HG03469 (cell line): ENCODE measurements at regions not wholly inside any gene's neighbourhood (a gene's known extent, or its start where the extent isn't known, plus 50 kb on each side); places are given as distances from the start of the nearest gene placed in this dataset.
"Not testable (repeated sequence)": the region's sequence is repeated elsewhere in the genome, so short reads cannot be mapped to it uniquely, and the experiment has no call there.

Experiments
- ATAC-seq: cut with Tn5 transposase; IDR thresholded peaks from one replicate; pipeline ENCODE4 v1.9.1; 2021; ENCODE audit warnings: mild to moderate bottlenecking, moderate library complexity, moderate number of reproducible peaks; ENCODE audit not compliant: unreplicated experiment

DNA sequence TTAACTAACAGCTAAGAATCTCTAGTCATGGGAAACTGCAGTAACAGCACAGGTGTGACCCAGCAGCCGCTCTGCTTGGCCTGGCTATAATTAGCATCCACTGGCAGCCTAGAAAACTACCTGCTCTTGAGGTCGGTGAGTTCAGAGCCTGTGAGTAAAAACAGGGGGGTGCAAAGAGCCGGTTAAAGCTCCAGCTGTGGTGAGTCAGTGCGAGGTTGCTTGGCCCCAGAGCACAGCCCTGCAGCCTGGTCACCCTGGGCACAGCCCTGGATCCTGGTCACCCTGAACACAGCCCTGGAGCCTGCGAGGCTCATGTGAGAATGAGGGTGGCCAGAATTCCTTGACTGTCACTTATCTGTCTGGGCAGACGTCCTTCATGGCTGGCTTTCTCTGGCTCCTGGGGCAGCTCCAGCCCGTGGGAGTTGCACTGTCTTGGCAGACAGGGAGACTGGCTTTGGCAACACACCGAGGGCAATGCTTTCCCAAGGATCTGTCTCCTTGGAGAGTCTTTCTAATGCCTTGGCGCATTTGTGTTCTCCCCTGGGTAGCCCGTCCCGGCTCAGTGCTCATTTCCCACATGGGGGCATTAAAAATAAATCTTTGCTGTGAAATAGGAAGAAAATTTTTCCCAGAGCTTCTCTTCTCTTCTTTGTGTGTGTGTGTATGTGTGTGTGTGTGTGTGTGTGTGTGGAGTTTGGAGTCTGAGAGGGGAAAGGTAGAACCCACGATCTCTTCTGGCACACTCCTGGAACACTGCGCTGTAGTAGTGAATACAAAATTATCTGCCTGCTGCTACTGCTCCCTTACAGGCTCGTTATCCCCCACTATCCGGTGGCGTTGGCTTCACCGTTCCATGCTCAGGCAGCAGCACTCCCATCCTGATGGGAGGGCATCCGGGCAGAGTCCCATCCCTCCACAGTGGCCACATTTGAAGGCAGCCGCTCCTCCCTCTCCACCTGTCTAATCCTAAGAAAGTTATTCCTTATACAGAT lies 250.2 kb upstream of the MEX3C start:
- ATAC-seq: no peak

DNA sequence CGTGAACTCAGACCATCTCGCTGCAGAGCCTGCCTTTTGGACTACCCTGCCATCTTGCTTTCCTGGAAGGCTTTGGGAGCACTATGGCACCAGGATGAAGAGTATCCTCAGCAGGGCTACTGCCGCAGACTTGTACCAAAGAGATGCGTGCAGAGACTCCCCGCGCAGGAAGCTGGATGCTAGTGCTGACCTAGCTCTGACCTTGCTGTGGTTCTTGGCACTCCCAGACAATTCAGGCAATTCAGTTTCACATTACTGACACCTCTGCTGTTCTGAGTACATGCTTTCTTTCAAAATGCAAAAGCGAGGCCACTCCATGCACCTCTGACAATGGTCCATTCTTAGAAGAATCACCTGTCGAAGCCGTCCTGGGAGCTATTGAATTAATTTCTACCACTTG lies 251.5 kb upstream of the MEX3C start:
- ATAC-seq: no peak

GRCh38 chr18:51453594-51453993 lies 256.1 kb upstream of the MEX3C start:
- ATAC-seq: no peak

GRCh38 chr18:51458861-51459260 lies 261.4 kb upstream of the MEX3C start:
- no peak for ATAC-seq

DNA sequence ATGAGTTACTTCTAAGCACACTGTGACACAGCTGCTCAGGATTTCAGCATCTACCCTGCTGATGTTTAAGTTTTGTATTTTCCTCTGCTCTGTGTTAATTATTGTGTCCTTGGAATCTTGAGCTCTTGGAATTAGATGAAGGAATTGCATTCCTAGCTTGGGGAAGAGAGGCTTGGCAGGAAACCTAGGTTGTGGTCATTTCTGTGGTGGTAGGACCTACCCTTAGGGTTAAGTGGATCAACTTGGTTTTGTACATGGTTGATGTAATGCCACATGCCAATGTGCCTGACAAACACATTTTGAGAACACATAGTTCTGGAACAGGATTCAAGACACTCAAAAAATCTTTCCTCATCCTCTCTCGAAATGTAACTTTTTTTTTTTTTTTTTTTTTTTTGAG lies 264.5 kb upstream of the MEX3C start:
- no peak for ATAC-seq

- ATAC-seq: no peak
Measured at GRCh38 chr18:51463483-51464136, 266.1 kb upstream of the MEX3C start.

GRCh38 chr18:51478908-51479307 lies 281.4 kb upstream of the MEX3C start:
- ATAC-seq: no peak

DNA sequence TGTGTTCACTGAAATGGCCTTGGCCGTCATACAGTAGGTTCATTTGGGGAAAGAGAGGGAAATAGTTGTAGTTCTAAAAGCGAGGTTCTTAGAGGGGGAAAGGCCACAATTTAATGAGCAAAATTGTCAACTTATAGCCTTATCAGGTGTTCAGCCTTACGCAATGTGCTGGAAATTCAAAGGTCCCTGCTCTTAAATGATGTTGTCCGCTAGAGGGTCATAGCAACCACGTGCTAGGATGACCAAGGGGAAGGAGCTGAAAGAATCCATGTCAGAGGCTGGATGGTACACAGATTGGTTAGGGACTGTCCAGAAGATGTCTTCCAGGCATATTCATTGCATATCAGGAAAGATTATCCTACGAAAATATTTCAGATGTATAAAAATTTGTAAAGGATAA lies 282.3 kb upstream of the MEX3C start:
- ATAC-seq: no peak

DNA sequence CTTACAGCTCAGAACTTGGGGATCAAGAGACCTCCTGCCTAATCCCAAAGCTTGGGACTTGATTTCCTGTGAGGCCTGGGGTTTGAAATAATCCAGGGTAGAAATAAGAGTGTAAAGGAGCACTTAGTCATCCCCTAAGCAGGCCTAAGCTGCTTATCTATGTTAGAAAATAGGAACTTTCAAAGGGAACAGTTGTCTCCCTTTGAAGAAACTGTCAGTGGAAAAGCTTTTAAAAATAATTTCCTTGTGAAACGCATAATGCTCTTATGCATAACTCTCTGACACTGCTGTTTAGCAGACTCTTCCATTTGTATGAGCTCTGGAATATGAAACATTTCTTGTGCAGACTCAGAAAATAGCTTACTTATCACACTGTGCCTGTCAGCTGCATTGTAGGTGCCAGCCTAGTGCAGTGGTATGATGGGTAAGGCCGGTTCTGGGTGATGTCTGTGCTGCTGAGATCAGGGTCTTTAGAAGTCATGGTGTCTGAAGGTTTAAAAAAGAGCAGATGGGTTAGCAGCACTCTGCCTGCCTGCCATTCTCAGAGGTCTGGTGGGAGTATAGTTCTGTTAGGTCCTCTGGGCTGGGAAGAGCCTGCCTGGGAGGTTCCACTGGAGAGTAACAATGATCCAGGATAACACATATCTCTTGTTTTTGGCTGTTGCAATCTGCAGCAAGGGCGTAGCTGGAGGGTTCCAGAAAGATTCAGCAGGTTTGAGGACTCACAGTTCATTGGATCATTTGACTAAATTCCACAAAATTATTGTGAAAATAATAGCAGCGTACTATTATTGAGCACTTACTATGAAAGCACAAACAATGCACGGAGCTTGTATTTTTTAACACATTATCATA lies 283.2 kb upstream of the MEX3C start:
- no peak for ATAC-seq

DNA sequence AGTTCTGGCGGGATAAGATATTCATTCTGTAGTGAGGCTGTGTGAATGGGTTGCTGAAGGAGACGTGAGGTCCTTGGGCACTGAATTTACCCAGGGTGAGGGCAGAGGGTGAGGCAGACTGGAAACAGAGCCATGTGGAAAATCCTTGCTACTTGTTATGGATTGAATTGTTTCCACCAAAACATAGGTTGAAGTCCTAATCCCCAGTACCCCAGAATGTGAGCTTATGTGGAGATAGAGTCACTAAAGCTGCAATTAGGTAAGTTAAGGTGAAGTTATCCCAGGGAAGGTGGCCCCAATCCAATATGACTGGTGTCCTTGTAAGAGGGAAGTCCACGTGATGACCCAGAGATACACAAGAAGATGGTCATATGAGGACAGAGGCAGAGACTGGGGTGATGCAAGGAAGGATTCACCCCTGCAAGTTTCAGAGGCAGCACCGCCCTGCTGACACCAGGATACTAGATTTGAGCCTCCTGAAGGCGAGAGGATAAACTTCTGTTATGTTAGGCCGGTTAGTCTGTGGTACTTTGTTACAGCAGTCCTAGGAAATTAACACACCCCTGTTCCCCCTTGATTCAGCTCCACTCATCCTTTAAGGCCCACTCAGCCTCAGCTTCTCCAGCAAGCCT lies 289.4 kb upstream of the MEX3C start:
- no peak for ATAC-seq

GRCh38 chr18:51490417-51490816 lies 292.9 kb upstream of the MEX3C start:
- ATAC-seq: no peak

- no peak for ATAC-seq
Measured at GRCh38 chr18:51490860-51491259, 293.4 kb upstream of the MEX3C start.

DNA sequence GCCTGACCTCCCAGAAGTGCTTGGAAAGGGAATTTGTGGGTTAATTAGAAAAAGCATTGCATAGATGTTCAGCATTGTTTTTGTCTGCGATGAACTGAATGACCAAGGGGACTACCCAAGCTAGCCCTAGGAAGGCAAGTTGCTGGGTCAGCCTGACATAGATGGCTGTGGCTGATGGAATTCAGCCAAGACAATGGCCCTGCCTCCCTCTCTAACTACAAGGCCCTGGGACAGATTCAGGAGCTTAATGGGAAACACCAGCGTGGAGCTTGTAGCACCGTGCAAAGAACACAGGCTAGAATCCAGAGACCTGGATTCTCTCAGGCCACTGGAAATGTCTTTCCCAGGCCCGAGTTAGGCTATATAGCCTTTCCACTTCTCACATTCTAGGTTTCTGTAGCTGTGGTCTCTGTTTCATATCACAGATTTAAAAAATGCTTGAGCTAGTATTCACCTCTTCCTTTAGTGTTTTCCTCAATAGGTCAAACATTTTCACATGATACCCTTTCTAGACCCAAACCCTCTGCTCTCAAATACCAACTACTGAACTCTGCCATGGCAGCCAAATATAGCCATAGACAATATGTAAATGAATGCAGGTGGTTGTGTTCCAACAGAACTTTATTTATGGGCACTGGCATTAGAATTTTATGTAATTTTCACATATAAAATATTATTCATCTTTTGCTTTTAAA lies 294.3 kb upstream of the MEX3C start:
- ATAC-seq: no peak

GRCh38 chr18:51498085-51498855 lies 300.8 kb upstream of the MEX3C start:
- no peak for ATAC-seq

DNA sequence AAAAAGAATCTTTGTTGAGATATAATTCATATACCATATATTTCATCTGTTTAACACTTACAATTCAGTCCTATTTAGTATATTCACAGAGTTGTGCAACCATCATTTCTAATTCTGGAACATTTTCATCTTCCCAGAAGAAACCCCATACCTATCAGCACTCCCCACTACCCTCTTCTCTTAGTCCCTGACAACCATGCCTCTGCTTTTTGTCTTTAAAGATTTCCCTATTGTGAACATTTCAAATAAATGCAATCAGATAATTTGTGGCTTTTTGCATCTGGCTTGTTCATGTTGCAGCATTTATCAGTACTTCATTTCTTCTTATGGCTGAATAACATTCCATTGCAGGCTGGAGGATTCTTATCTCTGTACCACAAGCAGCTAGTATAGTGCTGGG lies 305.9 kb upstream of the MEX3C start:
- ATAC-seq: no peak

GRCh38 chr18:51506811-51507210 lies 309.3 kb upstream of the MEX3C start:
- no peak for ATAC-seq

DNA sequence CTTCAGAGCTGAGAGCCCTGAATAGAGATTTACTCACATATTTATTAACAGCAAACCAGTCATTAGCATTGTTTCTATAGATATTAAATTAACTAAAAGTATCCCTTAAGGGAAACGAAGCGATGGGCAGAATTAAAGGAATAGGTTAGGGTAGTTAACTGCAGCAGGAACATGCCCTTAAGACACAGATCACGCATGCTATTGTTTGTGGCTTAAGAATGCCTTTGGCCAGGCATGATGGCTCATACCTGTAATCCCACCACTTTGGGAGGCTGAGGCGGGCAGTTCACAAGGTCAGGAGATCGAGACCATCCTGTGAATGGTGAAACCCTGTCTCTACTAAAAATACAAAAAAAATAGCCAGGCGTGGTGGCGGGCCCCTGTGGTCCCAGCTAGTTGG lies 310.9 kb upstream of the MEX3C start:
- not testable (repeated sequence) for ATAC-seq

- ATAC-seq: no peak
Measured at GRCh38 chr18:51510020-51510419, 312.5 kb upstream of the MEX3C start.

- ATAC-seq: no peak
Measured at GRCh38 chr18:51513517-51513916, 316.0 kb upstream of the MEX3C start.
